ENCODE measurements at regions not wholly inside any gene's neighbourhood (a gene's known extent, or its start where the extent isn't known, plus 50 kb on each side); places are given as distances from the start of the nearest gene placed in this dataset.

- Histone ChIP-seq H4K20me1 (ENCODE audit: control insufficient read depth, insufficient read depth, low read depth, low read length) (no peaks in the 10 kb centered on the region), H3K9me2 (replicated peaks; ENCODE audit: control insufficient read depth, low read length) (no peaks in the 10 kb centered on the region), H3K4me3 (ENCODE audit: low read length) (no peak overlapping the region), H3K4me2 (ENCODE audit: low read length) (no peak overlapping the region), H3K4me1 (ENCODE audit: control insufficient read depth, low read length) (no peaks in the 10 kb centered on the region), H3K27ac (ENCODE audit: low read depth, low read length) (no peak overlapping the region), H3K27me3 (ENCODE audit: control insufficient read depth, low read length) (no peaks in the 10 kb centered on the region), H3K36me3 (ENCODE audit: control insufficient read depth, low read length) (no peaks in the 10 kb centered on the region), H3F3A (ENCODE audit: control insufficient read depth, insufficient read depth) (no peaks in the 10 kb centered on the region), H3K9me3 (ENCODE audit: control insufficient read depth, insufficient read depth, low read length) (no peaks in the 10 kb centered on the region), H3K79me2 (ENCODE audit: control insufficient read depth, low read length) (no peaks in the 10 kb centered on the region)
- TF ChIP-seq CTCF (IDR thresholded peaks at IDR 0.05; ENCODE audit: low read depth, low read length, poor library complexity, severe bottlenecking) (no peak), EZH2phosphoT487 (IDR thresholded peaks at IDR 0.05; ENCODE audit: borderline replicate concordance, low read length) (no peak)
Measured at GRCh38 chr9:96164268-96164683, 137.7 kb downstream of the HSD17B3 start.

GRCh38 chr9:96163712-96164111 lies 138.3 kb downstream of the HSD17B3 start:
- H3K4me2 ChIP-seq (ENCODE audit: low read length), result no peak overlapping the region
- no peaks in the 10 kb centered on the region for H3K9me3 ChIP-seq (ENCODE audit: control insufficient read depth, insufficient read depth, low read length)
- no peak for TF ChIP-seq CTCF (IDR thresholded peaks at IDR 0.05; ENCODE audit: low read depth, low read length, poor library complexity, severe bottlenecking)
- TF ChIP-seq EZH2phosphoT487 (IDR thresholded peaks at IDR 0.05; ENCODE audit: borderline replicate concordance, low read length), result no peak
- H3K27ac ChIP-seq (ENCODE audit: low read depth, low read length), result no peak overlapping the region
- H3K4me1 ChIP-seq (ENCODE audit: control insufficient read depth, low read length), result no peaks in the 10 kb centered on the region
- no peaks in the 10 kb centered on the region for H3K79me2 ChIP-seq (ENCODE audit: control insufficient read depth, low read length)
- H3K36me3 ChIP-seq (ENCODE audit: control insufficient read depth, low read length), result no peaks in the 10 kb centered on the region
- H3K9me2 ChIP-seq (replicated peaks; ENCODE audit: control insufficient read depth, low read length), result no peaks in the 10 kb centered on the region
- H3K27me3 ChIP-seq (ENCODE audit: control insufficient read depth, low read length), result no peaks in the 10 kb centered on the region
- H3K4me3 ChIP-seq (ENCODE audit: low read length), result no peak overlapping the region
- H3F3A ChIP-seq (ENCODE audit: control insufficient read depth, insufficient read depth), result no peaks in the 10 kb centered on the region
- no peaks in the 10 kb centered on the region for H4K20me1 ChIP-seq (ENCODE audit: control insufficient read depth, insufficient read depth, low read depth, low read length)

- Histone ChIP-seq H3K79me2 (ENCODE audit: control insufficient read depth, low read length) (no peaks in the 10 kb centered on the region), H3K27me3 (ENCODE audit: control insufficient read depth, low read length) (no peaks in the 10 kb centered on the region), H3K36me3 (ENCODE audit: control insufficient read depth, low read length) (no peaks in the 10 kb centered on the region), H3K9me3 (ENCODE audit: control insufficient read depth, insufficient read depth, low read length) (no peaks in the 10 kb centered on the region), H3K9me2 (replicated peaks; ENCODE audit: control insufficient read depth, low read length) (no peaks in the 10 kb centered on the region), H3K4me3 (ENCODE audit: low read length) (no peak overlapping the region), H3K4me1 (ENCODE audit: control insufficient read depth, low read length) (no peaks in the 10 kb centered on the region), H4K20me1 (ENCODE audit: control insufficient read depth, insufficient read depth, low read depth, low read length) (no peaks in the 10 kb centered on the region), H3K27ac (ENCODE audit: low read depth, low read length) (no peak overlapping the region), H3K4me2 (ENCODE audit: low read length) (no peak overlapping the region), H3F3A (ENCODE audit: control insufficient read depth, insufficient read depth) (no peaks in the 10 kb centered on the region)
- TF ChIP-seq CTCF (IDR thresholded peaks at IDR 0.05; ENCODE audit: low read depth, low read length, poor library complexity, severe bottlenecking) (no peak), EZH2phosphoT487 (IDR thresholded peaks at IDR 0.05; ENCODE audit: borderline replicate concordance, low read length) (no peak)
Measured at GRCh38 chr9:96163161-96163560, 138.8 kb downstream of the HSD17B3 start.

- no peaks in the 10 kb centered on the region for H3K36me3 ChIP-seq (ENCODE audit: control insufficient read depth, low read length)
- H3K9me2 ChIP-seq (replicated peaks; ENCODE audit: control insufficient read depth, low read length), result no peaks in the 10 kb centered on the region
- H3K4me2 ChIP-seq (ENCODE audit: low read length), result no peak overlapping the region
- H3K27me3 ChIP-seq (ENCODE audit: control insufficient read depth, low read length), result no peaks in the 10 kb centered on the region
- H3F3A ChIP-seq (ENCODE audit: control insufficient read depth, insufficient read depth), result no peaks in the 10 kb centered on the region
- H3K27ac ChIP-seq (ENCODE audit: low read depth, low read length), result no peak overlapping the region
- H3K9me3 ChIP-seq (ENCODE audit: control insufficient read depth, insufficient read depth, low read length), result no peaks in the 10 kb centered on the region
- H3K4me3 ChIP-seq (ENCODE audit: low read length), result no peak overlapping the region
- H3K79me2 ChIP-seq (ENCODE audit: control insufficient read depth, low read length), result no peaks in the 10 kb centered on the region
- TF ChIP-seq EZH2phosphoT487 (IDR thresholded peaks at IDR 0.05; ENCODE audit: borderline replicate concordance, low read length) (no peak), CTCF (IDR thresholded peaks at IDR 0.05; ENCODE audit: low read depth, low read length, poor library complexity, severe bottlenecking) (no peak)
- no peaks in the 10 kb centered on the region for H3K4me1 ChIP-seq (ENCODE audit: control insufficient read depth, low read length)
- H4K20me1 ChIP-seq (ENCODE audit: control insufficient read depth, insufficient read depth, low read depth, low read length), result no peaks in the 10 kb centered on the region
Measured at GRCh38 chr9:96161819-96162218, 140.2 kb downstream of the HSD17B3 start.

Data from DOHH2 (cell line).